Nephron (organoid): ENCODE measurements at regions not wholly inside any gene's neighbourhood (a gene's known extent, or its start where the extent isn't known, plus 50 kb on each side); places are given as distances from the start of the nearest gene placed in this dataset.

Experiments
- H3K27ac Mint-ChIP-seq, 3 experiments: 2 replicates each; pipeline ENCODE4 v1.8.0; 2020; ENCODE audit warnings: mixed read lengths in 3 of 3, mild to moderate bottlenecking in 2 of 3, moderate library complexity in 1 of 3
- H3K27me3 Mint-ChIP-seq: 2 replicates; pipeline ENCODE4 v1.8.0; 2021; ENCODE audit warnings: low read depth, mild to moderate bottlenecking, moderate library complexity, mixed read lengths
- H3K36me3 Mint-ChIP-seq: 2 replicates; pipeline ENCODE4 v1.8.0; 2020; ENCODE audit warnings: low read depth, mixed read lengths
- H3K4me1 Mint-ChIP-seq: 2 replicates; pipeline ENCODE4 v1.8.0; 2020; ENCODE audit warnings: mixed read lengths
- H3K4me3 Mint-ChIP-seq, 3 experiments: 2 replicates each; pipeline ENCODE4 v1.8.0; 2020; ENCODE audit warnings: mild to moderate bottlenecking in 3 of 3, mixed read lengths in 3 of 3, moderate library complexity in 2 of 3
- H3K9me3 Mint-ChIP-seq: 2 replicates; pipeline ENCODE4 v1.8.0; 2020; ENCODE audit warnings: mixed read lengths
- CTCF ChIP-seq, 3 experiments: fragments of 200-600 bp; sonication (generic); IDR thresholded peaks; one replicate each; pipeline ENCODE4 v1.5.0; 2021; ENCODE audit warnings: antibody characterized with exemption in 3 of 3; ENCODE audit not compliant: unreplicated experiment in 3 of 3

- peaks cover 23% of the 10 kb centered on the region for H3K4me1 Mint-ChIP-seq
- H3K9me3 Mint-ChIP-seq = no peaks in the 10 kb centered on the region
- H3K4me3 Mint-ChIP-seq = no peak overlapping the region
- peaks cover 4% of the 10 kb centered on the region for H3K27me3 Mint-ChIP-seq
- peak overlapping the region; percentile 48 to 78 (median 58) for H3K27ac Mint-ChIP-seq
- no peak for TF ChIP-seq CTCF (IDR thresholded peaks at IDR 0.05; ENCODE audit: unreplicated experiment in 3 of 3)
- no peaks in the 10 kb centered on the region for H3K36me3 Mint-ChIP-seq
These were observed 162.6 kb upstream of the ABI3BP start for GRCh38 chr3:101155825-101156224.

DNA sequence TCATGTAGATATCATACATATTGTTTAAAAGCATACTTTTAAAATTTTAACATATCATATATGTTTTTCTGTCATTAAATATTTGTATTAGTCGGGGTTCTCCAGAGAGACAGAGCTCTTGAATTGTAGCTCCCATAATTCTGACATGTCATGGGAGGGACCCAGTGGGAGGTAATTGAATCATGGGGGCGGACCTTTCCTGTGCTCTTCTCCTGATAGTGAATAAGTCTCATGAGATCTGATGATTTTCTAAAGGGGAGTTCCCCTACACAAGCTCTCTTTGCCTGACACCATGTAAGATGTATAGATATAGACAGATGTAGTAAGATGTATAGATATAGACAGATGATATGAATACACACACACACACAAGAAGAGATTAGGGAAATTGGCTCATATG lies 161.2 kb upstream of the ABI3BP start:
- no peaks in the 10 kb centered on the region for H3K36me3 Mint-ChIP-seq

DNA sequence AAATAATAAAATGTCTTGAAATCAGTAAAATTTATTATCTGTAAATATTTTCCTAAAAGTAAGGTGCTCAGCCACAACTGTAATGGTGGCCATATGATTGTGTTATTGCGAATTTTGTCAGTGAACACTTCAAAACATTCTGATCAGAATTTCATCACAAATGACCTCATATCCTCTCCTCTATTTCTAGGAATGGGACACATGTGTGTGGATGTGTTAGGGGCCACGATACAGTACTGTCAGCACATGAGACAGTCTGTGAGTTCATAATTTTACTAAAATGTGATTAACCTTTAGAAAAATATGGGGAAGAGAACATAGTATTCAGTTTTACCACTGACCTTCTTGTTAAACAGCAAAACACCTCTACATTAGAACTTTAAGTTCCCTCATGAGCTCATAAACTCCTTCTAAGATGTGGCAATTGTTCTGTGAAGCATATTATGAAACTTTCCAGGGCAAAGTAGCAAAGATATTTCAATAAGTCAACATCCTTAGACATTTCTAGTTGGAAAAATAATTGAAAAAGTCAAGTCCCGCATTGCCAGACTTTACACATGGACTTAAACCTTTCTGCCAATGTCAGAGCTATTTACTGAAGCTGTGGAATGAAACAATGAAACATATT lies 158.2 kb upstream of the ABI3BP start:
- Mint-ChIP-seq H3K4me1 (peaks cover 21% of the 10 kb centered on the region), H3K27me3 (no peaks in the 10 kb centered on the region), H3K9me3 (no peaks in the 10 kb centered on the region), H3K4me3 (no peak overlapping the region), H3K27ac (no peak overlapping the region), H3K36me3 (no peaks in the 10 kb centered on the region)
- TF ChIP-seq CTCF (IDR thresholded peaks at IDR 0.05; ENCODE audit: unreplicated experiment in 3 of 3) = no peak

More for the DNA sequence above, 161.2 kb upstream of the ABI3BP start:
- Mint-ChIP-seq H3K4me3 (no peak overlapping the region), H3K27me3 (no peaks in the 10 kb centered on the region), H3K9me3 (no peaks in the 10 kb centered on the region), H3K27ac (peak overlapping the region in 1 of 3 experiments; percentile 78), H3K4me1 (peaks cover 23% of the 10 kb centered on the region)
- TF ChIP-seq CTCF (IDR thresholded peaks at IDR 0.05; ENCODE audit: unreplicated experiment in 3 of 3) = no peak

DNA sequence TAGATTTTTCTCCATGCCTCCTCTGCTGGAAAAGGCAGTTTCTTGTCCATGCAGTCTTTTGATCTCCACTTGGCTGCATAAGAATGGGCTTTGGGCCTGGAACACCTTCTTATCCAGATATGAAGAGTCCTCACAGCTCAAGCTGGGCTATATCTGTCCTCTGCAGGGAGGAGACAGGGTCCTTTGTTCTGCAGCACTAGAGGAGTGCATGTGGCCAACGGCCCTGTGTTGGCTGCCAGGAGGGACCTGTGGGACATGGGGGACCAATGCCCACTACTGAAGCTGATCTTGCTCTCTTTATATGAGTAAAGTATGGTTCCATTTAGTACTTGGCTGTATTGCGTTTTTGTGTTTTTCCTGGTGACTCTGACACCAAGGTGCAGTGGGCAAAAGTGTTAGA lies 157.3 kb upstream of the ABI3BP start:
- H3K4me3 Mint-ChIP-seq = no peak overlapping the region
- no peak overlapping the region for H3K27ac Mint-ChIP-seq
- peaks cover 12% of the 10 kb centered on the region for H3K4me1 Mint-ChIP-seq
- no peaks in the 10 kb centered on the region for H3K9me3 Mint-ChIP-seq
- no peaks in the 10 kb centered on the region for H3K36me3 Mint-ChIP-seq
- TF ChIP-seq CTCF (IDR thresholded peaks at IDR 0.05; ENCODE audit: unreplicated experiment in 3 of 3) = no peak
- H3K27me3 Mint-ChIP-seq = no peaks in the 10 kb centered on the region

DNA sequence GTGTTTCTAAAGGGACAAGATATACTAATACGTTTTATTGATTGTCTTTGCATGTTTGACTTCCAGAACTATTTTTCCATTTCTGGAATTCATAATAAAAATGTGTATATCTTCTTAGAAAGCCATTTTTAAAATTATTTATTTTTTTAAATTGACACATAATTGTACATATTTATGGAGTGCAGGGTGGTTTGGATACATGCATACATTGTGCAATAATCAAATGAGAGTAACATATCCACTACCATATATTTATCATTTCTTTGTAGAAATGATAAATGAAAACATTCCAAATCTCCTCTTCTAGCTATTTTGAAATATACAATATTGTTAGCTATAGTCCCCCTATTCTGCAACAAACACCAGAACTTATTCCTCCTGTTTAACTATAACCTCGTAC lies 156.5 kb upstream of the ABI3BP start:
- Mint-ChIP-seq H3K27ac (no peak overlapping the region), H3K4me1 (peaks cover 4% of the 10 kb centered on the region), H3K36me3 (no peaks in the 10 kb centered on the region), H3K27me3 (no peaks in the 10 kb centered on the region), H3K4me3 (no peak overlapping the region), H3K9me3 (no peaks in the 10 kb centered on the region)
- no peak for TF ChIP-seq CTCF (IDR thresholded peaks at IDR 0.05; ENCODE audit: unreplicated experiment in 3 of 3)

- H3K9me3 Mint-ChIP-seq = no peaks in the 10 kb centered on the region
- H3K27me3 Mint-ChIP-seq = no peaks in the 10 kb centered on the region
- no peak overlapping the region for H3K27ac Mint-ChIP-seq
- no peaks in the 10 kb centered on the region for H3K36me3 Mint-ChIP-seq
- TF ChIP-seq CTCF (IDR thresholded peaks at IDR 0.05; ENCODE audit: unreplicated experiment in 3 of 3) = no peak
- no peak overlapping the region for H3K4me3 Mint-ChIP-seq
- no peaks in the 10 kb centered on the region for H3K4me1 Mint-ChIP-seq
These were observed 156.0 kb upstream of the ABI3BP start for GRCh38 chr3:101149251-101149650.
